ENCODE measurements at regions not wholly inside any gene's neighbourhood (a gene's known extent, or its start where the extent isn't known, plus 50 kb on each side); places are given as distances from the start of the nearest gene placed in this dataset.

DNA sequence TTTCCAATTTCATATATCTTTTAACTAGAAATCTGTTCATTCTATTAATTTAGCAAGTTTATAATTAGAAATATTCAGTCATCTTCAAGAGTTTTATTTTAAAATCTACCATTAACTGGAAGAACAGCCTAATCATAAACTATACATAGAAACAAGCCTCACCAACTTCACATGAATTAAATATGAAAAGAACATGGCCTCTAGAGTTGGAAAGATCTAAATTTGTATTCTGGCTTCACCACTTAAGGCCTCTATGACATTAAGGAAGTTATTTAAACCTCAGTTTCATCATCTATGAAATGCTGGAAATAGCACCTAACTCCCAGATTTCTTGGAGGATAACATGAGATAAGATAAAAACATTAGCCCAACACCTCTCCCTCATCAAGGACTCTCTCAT lies 51.4 kb upstream of the SCN7A start (continued):
- TF ChIP-seq, protein P1, sequence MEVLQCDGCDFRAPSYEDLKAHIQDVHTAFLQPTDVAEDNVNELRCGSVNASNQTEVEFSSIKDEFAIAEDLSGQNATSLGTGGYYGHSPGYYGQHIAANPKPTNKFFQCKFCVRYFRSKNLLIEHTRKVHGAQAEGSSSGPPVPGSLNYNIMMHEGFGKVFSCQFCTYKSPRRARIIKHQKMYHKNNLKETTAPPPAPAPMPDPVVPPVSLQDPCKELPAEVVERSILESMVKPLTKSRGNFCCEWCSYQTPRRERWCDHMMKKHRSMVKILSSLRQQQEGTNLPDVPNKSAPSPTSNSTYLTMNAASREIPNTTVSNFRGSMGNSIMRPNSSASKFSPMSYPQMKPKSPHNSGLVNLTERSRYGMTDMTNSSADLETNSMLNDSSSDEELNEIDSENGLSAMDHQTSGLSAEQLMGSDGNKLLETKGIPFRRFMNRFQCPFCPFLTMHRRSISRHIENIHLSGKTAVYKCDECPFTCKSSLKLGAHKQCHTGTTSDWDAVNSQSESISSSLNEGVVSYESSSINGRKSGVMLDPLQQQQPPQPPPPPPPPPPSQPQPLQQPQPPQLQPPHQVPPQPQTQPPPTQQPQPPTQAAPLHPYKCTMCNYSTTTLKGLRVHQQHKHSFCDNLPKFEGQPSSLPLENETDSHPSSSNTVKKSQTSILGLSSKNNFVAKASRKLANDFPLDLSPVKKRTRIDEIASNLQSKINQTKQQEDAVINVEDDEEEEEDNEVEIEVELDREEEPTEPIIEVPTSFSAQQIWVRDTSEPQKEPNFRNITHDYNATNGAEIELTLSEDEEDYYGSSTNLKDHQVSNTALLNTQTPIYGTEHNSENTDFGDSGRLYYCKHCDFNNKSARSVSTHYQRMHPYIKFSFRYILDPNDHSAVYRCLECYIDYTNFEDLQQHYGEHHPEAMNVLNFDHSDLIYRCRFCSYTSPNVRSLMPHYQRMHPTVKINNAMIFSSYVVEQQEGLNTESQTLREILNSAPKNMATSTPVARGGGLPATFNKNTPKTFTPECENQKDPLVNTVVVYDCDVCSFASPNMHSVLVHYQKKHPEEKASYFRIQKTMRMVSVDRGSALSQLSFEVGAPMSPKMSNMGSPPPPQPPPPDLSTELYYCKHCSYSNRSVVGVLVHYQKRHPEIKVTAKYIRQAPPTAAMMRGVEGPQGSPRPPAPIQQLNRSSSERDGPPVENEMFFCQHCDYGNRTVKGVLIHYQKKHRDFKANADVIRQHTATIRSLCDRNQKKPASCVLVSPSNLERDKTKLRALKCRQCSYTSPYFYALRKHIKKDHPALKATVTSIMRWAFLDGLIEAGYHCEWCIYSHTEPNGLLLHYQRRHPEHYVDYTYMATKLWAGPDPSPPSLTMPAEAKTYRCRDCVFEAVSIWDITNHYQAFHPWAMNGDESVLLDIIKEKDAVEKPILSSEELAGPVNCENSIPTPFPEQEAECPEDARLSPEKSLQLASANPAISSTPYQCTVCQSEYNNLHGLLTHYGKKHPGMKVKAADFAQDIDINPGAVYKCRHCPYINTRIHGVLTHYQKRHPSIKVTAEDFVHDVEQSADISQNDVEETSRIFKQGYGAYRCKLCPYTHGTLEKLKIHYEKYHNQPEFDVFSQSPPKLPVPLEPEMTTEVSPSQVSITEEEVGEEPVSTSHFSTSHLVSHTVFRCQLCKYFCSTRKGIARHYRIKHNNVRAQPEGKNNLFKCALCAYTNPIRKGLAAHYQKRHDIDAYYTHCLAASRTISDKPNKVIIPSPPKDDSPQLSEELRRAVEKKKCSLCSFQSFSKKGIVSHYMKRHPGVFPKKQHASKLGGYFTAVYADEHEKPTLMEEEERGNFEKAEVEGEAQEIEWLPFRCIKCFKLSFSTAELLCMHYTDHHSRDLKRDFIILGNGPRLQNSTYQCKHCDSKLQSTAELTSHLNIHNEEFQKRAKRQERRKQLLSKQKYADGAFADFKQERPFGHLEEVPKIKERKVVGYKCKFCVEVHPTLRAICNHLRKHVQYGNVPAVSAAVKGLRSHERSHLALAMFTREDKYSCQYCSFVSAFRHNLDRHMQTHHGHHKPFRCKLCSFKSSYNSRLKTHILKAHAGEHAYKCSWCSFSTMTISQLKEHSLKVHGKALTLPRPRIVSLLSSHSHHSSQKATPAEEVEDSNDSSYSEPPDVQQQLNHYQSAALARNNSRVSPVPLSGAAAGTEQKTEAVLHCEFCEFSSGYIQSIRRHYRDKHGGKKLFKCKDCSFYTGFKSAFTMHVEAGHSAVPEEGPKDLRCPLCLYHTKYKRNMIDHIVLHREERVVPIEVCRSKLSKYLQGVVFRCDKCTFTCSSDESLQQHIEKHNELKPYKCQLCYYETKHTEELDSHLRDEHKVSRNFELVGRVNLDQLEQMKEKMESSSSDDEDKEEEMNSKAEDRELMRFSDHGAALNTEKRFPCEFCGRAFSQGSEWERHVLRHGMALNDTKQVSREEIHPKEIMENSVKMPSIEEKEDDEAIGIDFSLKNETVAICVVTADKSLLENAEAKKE (CRISPR knock-in tag; IDR thresholded peaks at IDR 0.05) = no peak
- TF ChIP-seq ZNF331 (CRISPR knock-in tag; IDR thresholded peaks at IDR 0.05; ENCODE audit: low read depth) (no peak), JUNB (IDR thresholded peaks at IDR 0.05; ENCODE audit: unreplicated experiment) (no peak), POLR2AphosphoS5 (IDR thresholded peaks at IDR 0.05; ENCODE audit: low read depth) (no peak), CREB1 (CRISPR knock-in tag; IDR thresholded peaks at IDR 0.05; ENCODE audit: low read depth) (no peak)
- TF ChIP-seq, protein P2, sequence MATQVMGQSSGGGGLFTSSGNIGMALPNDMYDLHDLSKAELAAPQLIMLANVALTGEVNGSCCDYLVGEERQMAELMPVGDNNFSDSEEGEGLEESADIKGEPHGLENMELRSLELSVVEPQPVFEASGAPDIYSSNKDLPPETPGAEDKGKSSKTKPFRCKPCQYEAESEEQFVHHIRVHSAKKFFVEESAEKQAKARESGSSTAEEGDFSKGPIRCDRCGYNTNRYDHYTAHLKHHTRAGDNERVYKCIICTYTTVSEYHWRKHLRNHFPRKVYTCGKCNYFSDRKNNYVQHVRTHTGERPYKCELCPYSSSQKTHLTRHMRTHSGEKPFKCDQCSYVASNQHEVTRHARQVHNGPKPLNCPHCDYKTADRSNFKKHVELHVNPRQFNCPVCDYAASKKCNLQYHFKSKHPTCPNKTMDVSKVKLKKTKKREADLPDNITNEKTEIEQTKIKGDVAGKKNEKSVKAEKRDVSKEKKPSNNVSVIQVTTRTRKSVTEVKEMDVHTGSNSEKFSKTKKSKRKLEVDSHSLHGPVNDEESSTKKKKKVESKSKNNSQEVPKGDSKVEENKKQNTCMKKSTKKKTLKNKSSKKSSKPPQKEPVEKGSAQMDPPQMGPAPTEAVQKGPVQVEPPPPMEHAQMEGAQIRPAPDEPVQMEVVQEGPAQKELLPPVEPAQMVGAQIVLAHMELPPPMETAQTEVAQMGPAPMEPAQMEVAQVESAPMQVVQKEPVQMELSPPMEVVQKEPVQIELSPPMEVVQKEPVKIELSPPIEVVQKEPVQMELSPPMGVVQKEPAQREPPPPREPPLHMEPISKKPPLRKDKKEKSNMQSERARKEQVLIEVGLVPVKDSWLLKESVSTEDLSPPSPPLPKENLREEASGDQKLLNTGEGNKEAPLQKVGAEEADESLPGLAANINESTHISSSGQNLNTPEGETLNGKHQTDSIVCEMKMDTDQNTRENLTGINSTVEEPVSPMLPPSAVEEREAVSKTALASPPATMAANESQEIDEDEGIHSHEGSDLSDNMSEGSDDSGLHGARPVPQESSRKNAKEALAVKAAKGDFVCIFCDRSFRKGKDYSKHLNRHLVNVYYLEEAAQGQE (IDR thresholded peaks at IDR 0.05; ENCODE audit: unreplicated experiment) = no peak
- TF ChIP-seq, protein P3, sequence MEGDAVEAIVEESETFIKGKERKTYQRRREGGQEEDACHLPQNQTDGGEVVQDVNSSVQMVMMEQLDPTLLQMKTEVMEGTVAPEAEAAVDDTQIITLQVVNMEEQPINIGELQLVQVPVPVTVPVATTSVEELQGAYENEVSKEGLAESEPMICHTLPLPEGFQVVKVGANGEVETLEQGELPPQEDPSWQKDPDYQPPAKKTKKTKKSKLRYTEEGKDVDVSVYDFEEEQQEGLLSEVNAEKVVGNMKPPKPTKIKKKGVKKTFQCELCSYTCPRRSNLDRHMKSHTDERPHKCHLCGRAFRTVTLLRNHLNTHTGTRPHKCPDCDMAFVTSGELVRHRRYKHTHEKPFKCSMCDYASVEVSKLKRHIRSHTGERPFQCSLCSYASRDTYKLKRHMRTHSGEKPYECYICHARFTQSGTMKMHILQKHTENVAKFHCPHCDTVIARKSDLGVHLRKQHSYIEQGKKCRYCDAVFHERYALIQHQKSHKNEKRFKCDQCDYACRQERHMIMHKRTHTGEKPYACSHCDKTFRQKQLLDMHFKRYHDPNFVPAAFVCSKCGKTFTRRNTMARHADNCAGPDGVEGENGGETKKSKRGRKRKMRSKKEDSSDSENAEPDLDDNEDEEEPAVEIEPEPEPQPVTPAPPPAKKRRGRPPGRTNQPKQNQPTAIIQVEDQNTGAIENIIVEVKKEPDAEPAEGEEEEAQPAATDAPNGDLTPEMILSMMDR (conservative IDR thresholded peaks at IDR 0.05; ENCODE audit: low read depth in 2 of 2) = no peak

Measured in GM23338 (cell line).